ENCODE measurements at regions not wholly inside any gene's neighbourhood (a gene's known extent, or its start where the extent isn't known, plus 50 kb on each side); places are given as distances from the start of the nearest gene placed in this dataset.
"Not testable (repeated sequence)": the region's sequence is repeated elsewhere in the genome, so short reads cannot be mapped to it uniquely, and the experiment has no call there.

DNA sequence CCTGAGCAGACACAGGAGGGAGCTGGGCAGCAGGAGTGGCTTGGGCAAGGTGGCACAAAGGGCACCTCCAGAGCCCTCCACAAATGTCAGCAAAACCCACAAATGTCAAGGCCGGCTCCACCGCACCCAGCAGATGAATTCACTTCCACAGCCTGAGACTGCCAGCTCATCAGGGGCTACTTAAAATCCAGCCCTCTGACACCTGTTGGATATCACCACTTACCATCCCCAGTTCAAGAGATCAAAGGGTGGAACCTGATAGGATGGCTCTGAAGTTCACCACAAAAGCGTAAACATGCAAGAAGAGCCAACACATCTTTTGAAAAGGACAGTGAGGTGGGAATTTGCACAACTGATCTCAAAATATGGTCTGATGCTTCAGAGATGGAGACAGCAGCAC, 168.6 kb upstream of the GRK3 start:
- no peak for DNase-seq (ENCODE audit: low spot score)

DNA sequence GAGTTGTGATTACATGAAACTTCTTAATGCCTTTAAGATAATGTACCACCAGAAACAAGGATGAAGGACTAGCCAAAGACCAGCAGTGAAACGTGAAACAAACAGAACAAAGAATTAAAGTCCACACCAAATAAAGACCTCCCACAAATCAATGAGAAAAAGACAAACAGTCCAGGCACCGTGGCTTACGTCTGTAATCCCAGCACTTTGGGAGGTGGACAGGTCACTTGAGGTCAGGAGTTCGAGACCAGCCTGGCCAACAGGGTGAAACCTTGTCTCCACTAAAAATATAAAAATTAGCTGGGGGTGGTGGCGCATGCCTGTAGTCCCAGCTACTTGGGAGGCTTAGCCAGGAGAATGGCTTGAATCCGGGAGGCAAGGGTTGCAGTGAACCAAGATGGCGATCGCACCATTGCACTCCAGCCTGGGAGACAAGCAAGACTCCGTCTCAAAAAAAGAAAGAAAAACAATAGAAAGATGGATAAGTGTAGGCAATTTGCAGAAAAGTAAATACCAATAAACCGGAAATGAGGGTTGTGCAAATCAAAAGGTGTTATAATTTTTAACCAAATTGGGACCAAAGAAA, 167.8 kb upstream of the GRK3 start:
- DNase-seq (ENCODE audit: low spot score): no peak

DNA sequence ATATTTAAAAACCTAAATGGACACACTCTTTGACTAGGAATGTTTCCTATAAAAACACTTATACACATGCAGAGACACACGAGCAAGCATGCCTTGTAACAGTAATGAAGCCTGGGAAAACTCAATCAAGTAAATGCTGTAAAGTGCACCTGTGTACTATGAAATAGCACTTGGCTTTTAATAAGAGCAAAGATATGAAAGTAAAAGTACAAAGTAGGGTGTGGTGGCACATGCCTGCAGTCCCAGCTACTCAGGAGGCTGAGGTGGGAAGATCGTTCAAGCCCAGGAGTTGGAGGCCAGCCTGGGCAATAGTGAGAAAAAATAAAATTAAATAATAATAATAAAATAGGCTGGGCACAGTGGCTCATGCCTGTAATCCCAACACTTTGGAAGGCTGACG, 166.9 kb upstream of the GRK3 start:
- no peak for DNase-seq (ENCODE audit: low spot score)

DNA sequence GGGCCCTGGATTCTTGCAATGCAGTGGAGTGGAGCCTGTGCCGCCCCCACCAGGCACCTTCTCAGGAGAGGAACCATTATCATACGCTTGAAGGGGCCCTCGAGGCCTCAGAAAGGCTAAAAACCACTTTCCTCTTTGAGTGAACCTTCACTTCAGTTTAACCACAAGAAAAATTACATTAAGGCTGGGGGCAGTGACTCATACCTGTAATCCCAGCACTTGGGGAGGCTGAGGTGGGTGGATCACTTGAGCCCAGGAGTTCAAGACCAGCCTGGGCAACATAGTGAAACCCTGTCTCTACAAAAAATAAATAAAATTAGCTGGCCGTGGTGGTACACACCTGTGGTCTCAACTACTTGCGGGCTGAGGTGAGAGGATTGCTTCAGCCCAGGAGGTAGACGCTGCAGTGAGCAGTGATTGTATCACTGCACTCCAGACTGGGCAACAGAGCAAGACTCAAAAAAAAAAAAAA, 165.8 kb upstream of the GRK3 start:
- peak; percentile 30 for DNase-seq (ENCODE audit: low spot score)

DNA sequence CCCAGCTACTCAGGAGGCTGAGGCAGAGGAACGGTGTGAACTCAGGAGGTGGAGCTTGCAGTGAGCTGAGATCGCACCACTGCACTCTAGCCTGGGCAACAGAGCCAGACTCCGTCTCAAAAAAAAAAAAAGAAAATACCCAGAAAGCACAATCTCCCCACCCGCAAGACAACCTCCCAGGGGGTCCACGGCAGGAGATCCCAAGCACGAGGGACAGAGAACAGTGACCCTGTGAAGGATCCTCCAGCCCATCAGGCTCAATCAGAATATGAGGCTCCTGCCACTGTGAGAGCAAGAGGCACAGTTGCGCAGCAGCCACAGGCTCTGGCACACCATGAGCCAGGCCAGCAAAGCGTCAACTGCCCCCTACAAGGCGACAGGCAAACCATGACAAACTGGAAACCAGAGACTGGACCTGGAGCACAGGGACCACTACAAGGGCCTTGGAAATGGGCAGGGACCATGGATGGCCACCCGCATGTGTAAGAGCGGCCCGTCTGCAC, 164.8 kb upstream of the GRK3 start:
- no peak for DNase-seq (ENCODE audit: low spot score)

DNA sequence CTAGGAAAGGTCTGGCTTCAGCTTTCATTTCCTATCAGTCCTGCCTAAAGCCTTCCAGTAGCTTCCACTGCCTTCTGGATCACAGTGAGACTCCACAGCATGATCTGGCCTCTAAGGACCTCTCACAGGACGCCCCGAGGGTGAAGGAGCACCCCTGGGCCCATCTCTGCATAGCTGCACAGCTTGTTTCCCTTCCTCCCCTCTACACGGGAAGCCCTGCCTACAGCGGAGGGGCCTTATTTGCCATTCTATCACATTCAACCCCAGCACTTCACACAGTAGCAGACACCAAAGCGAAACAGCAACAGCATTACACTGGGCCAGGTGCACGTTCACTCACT, 162.3 kb upstream of the GRK3 start:
- peak; percentile 38 for DNase-seq (ENCODE audit: low spot score)

DNA sequence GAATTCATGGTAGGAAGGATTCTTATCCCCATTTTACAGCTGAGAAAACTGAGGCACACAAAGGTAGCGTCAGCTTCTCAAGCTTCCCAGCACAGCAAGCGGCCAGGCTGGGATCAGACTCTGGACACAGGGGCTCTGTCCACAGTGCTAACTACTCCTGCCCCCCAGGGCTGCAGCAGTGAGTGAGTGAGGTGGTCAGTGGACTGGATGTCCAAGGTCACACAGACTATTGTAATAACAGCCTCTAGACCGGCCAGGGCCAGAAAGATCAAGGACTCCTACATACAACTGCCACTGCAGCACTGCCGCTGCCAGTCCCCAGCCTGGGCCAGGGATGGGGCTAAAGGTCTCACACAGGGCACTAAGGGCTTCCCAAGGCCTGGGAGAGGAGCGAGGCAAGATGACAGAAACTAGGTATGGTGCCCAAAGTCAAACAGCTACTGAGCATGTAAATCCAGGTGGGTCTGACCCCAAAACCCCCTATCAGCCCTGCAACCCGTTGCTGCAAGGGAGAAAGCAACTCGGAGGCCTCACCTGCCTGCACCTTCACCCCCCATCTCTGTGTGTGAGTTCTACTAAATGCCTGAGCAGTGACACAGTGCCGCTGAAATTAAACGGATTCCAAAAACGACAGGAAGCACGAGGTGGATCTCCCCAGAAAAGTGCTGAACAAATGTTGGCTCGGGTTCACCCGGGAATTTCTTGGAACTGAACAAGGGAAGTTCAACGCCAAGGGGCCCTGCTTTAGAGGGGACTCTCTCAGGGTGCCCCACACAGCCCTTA, 161.8 kb upstream of the GRK3 start:
- DNase-seq (ENCODE audit: low spot score): no peak

DNA sequence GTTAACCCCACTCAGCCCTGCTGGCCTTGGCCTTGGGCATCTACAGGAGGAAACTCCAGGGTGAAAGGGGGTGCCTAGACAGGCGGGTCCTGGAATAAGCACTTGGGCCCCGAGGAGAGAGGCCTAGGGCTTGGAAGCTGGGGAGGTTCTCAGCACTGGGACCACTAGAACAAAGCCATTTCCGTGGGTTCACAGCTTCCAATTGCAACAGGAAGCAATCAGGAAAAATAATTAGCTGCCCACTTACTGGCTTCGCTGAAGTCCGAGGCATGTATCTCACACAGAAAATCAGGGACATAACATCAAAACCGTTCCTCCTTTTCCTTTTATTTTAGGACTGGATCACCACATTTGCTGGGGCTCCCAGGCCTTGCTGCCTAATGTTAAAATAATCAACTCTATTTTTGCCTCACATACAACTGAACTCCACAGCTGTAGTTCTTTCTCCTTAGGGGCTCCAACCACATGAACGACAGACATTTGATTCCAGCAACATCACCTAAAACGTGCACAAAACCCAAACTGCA, 161.1 kb upstream of the GRK3 start:
- no peak for DNase-seq (ENCODE audit: low spot score)

DNA sequence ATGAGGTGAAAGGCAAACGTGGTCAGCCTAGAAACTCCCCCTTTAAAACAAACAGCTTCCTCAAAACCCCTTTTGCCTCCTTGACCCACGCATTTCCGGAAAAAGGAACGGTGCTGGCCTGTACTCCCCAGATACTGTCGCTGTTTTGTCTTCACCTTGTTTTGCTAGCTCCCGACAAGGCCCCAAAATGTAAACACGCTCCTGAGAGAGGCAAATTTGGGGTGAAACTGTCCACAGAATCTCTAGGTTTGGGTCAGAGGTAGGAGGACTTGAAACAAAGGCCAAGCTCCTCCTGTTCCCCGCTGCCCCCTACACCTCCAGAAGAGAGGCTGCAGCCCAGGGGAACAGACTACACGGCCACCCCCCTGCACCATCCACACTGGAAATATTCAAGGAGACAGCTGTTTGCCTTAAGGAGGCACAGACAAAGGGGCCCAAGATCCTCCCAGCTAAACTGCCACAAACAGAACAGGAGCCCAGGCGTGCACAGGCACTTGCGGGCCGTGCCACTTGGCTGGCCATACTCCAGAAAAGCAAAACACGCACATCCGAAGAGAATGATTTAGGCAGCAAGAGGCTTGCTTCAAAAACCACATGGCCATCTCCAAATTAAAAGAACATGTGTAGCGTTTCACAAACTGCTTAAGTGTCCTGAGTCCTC, 160.5 kb upstream of the GRK3 start:
- peak; percentile 24 for DNase-seq (ENCODE audit: low spot score)

DNA sequence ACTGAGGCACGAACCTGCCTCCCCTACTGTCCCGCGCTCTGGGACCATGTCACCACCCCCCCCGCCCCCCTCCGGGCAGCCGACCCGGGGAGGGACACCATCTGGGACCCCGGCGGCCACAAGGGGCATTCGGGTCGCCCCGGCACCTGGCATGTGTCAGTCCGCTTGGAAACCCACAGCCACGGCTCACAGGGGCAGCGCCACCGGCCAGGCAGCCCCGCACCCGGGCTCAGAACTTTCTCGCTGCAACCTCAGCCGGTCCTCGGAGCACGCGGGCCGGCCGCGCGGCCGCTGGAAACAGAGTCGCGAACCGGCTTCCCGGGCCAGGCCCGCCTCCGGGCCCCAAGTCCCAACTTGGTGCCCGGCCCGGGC, 159.9 kb upstream of the GRK3 start:
- peak; percentile 33 for DNase-seq (ENCODE audit: low spot score)

DNA sequence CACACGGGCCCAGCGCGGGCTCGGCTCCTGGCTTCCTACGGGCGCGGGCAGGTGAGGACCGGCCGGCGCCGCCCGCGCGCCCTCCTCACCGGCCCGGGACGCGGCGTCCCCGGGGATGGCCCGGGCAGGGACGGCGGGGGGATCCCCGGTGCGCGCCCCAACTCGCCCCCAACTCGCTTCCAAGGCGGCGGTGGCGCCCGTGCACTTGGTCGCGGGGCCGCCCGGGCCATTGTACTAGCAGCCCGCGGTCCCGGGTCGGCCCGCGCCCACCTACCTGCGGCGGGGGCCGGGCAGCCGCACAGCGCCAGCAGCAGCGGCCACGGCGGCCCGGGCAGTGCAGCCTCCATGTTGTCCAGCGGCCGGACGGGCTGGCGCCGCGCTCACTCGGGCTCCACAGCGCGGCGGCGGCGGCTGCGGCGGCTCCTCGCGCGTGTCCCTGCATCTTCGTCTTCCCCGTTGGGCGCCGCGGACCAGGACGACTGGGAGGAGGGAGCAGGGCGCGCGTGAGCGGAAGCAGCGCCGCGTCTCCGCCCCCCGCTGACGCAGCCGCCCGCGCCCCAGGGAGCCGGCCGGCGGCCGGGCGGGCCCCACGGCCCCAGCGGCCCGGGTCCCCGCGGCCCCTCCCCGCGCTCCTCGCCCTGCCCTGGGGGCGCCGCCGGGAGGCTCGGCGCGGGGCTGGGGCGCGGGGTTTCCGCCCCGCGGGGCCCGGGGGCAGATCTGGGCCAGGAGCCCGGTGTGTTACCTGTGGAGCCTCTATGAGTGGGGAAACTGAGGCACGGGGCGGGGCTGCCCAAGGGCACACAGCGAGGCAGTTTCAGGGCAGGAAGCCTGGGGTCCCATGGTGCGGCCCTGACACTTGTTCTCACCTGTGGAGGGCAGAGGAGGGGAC, 159.3 kb upstream of the GRK3 start:
- peak; percentile 87 for DNase-seq (ENCODE audit: low spot score)

DNA sequence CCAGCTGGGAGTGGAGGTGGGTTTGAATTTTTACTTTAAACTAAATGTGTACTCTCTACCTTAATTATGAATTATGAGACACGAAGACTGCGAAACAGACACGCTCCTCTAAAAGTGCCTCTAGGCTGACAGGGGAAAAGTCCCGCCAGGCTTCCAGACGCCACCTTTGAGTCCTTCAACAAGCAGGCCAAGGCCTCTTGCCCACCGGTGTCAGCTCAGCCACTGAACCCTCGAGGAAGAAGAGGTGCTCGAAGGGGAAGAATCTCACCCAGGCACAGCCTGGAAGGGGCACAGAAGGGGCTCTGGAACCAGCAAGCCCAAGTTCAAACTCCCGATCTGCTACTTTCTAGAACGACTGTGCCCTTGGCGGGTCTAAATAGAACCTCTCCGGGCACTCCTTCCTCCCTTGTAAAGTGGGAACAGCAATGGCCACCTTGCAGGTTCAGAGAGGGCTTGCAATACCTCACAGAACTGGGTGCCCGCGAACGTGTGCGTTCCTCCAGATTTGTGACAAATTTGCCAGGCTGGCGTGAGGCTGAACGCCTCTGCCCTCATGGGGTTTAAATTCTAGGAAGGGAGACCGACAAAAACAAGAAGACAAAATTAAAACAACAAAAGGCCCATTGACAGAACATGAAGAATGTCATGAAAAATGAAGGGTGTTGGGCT, 158.5 kb upstream of the GRK3 start:
- no peak for DNase-seq (ENCODE audit: low spot score)

DNA sequence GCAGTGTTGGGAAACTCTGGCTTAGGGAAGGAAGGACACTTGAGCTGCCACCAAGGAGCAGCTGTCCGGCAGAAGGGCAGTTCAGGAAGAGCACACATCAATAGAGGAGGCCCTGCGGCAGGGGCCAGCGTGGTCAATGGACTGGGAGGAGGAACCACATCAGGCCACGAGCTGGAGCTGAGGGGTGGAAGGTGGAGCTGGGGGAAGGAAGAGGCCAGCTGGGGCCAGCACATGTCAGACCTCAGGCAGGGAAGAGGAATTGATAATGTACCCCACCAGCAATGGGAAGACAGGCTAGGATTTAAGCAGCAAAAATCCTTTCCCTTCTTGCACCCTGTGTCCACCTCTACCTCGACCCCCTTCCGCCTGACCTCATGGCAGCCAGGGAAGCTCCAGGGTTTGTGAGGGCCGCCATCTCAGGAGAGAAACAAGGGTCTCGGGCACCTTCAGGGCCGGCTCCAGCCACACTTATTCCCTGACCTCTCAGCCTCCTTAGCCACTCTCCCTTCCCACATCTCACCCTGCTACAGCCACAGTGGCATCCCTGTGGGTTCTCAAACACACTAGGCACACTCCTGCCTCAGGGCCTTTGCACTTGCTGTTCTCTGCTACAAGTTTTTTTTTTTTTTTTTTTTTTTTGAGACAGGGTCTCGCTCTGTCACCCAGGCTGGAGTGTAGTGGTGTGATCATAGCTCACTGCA, 157.8 kb upstream of the GRK3 start:
- no peak for DNase-seq (ENCODE audit: low spot score)

DNA sequence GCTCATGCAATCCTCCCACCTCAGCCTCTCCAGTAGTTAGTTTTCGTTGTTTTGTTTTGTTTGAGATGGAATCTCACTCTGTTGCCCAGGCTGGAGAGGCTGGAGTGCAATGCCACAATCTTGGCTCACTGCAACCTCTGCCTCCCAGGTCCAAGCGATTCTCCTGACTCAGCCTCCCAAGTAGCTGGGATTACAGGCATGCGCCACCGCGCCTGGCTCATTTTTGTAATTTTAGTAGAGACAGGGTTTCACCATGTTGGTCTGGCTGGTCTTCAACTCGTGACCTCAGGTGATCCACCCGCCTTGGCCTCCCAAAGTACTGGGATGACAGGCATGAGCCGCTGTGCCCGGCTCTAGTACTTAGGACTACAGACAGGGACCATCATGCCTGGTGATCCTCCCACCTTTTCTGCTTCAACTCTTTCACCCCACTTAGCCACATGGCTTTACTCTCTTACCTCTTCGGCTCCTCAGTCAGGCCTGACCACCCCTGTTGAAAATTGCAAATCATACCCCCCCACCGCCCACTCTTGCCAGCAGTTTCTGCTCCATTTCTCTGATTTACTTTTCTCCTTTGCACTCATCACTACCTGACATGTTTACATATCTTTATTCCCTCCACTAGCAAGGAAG, 157.1 kb upstream of the GRK3 start:
- DNase-seq (ENCODE audit: low spot score): no peak

DNA sequence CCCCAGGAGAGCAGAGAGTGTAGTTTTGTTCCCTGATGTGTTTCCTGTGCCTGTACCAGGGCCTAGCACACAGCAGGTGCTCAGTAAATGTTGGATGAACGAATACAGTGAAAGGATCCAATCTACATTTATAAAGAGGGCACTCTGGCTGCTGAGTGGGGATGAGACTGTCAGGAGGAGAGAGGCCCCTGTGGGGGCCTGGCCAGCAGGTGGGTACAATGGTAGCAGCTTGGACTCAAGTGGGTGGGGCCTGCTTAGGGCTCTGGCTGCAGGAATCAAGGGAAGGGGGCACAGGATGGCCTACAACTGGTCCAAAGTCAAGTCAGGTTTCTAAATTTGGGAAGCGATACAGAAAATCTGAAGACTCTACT, 156.6 kb upstream of the GRK3 start:
- DNase-seq (ENCODE audit: low spot score): no peak

DNA sequence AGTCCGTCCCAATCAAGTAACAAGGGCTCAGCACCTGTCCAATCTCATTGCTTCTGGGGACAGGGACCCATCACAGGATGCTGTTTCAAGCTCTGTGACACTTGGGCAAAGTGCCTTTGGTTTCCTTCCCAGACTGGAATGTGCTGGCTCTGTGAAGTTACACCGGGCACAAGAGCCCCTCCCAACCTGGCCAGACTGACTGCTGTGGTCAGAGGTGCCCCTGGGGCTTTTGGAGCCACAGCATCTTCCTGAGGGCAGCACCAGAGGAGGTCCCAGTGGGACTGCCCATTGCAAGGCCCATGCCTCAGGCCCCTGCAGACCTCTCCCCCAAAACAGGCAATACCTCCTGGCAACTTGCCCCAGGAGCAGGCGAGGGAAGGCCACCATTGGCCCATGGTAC, 155.2 kb upstream of the GRK3 start:
- no peak for DNase-seq (ENCODE audit: low spot score)

DNA sequence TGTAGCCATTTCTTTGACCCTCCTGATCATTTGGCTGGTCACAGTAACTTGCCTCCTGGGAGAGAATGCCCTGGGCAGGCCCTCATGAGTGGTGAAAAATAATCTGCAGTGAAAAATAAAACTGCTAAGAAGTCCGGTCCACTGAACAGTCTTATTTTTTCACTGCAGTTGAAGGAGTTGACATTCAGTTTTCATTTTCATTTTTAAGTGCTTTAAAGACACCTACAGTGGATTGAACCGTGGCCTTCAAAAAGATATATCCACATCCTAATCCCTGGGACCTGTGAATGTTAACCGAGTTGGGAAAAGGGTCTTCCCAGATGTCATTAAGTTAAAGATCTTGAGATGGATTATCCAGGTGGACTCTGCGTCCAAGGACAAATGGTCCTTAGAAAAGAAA, 153.6 kb upstream of the GRK3 start:
- DNase-seq (ENCODE audit: low spot score): no peak

DNA sequence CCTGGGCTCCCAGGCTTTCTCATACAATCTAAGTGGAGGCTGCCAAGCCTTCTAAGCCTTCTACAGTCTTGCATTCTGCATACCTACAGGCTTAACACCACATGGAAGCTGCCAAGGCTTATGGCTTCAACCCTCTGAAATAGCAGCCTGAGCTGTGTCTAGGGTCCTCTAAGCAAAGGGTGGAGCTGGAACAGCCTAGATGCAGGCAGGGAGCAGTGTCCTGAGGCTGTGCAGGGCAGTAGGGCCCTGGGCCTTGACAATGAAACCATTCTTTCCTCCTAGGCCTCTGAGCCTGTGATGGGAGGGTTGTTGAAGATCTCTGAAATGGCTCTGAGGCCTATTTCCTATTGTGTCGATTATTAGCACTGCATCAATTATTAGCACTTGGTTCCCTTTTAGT, 150.9 kb upstream of the GRK3 start:
- DNase-seq (ENCODE audit: low spot score): no peak

DNA sequence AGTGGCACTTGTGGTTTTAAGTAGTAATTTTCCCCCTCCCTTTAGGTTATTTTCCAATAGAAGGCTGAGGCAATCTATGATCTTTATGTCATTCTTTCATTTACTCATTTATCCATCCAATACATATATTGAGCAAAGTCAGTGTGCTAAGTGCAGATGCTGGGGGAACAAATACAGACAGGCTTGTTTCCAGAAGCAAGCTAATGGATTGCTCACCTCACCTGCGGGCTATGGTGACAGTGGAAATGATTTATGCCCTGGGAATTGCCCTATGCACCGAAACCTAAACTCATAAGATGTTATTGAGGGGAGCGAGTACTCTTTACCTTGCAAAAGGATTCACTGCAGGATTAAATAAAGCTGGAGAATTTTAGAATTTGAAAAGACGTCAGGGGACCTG, 148.7 kb upstream of the GRK3 start:
- not testable (repeated sequence) for DNase-seq (ENCODE audit: low spot score)

DNA sequence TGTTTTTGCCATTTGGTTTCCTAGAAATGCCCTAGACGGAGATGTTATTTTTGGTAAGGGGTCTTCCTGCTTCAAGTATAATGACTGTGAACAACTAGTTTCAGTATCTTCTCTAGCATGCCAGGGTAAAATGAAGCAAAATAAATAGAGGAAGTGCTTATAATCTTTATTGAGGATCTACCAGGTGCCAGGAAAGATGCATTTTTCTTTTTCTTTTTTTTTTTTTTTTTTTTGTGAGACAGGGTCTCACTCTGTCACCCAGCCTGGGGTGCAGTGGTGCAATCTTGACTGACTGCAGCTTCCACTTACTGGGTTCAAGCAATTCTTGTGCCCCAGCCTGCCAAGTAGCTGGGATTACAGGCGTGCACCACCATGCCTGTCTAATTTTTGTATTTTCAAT, 146.6 kb upstream of the GRK3 start:
- not testable (repeated sequence) for DNase-seq (ENCODE audit: low spot score)

Measured in germinal center (tissue), 1 donor.